ENCODE measurements at regions not wholly inside any gene's neighbourhood (a gene's known extent, or its start where the extent isn't known, plus 50 kb on each side); places are given as distances from the start of the nearest gene placed in this dataset.

DNA sequence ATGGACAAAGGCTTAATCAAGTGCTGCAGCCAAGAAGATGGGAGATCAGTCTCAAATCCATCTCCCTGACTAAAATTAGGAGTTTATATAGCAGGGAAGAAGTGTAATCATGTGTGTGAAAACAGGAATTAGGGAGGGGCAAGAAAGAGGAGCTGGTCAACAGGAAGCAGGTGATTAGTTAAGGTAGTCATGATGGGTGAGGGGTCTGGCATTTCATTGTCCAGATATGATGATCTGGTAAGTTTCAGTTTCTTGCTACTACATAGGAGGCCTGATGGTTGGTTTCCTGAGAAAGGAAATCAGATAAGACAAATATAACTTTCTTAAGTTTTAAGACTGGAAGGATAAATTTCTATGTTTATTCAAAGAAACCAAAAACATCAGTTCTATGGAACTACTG, 455.6 kb upstream of the GRAMD2B start:
- peaks cover 13% of the 10 kb centered on the region for H3K4me1 ChIP-seq
- no peaks in the 10 kb centered on the region for H3K36me3 Mint-ChIP-seq
- H3K27me3 Mint-ChIP-seq (ENCODE audit: insufficient read depth, low read depth): peaks cover 5% of the 10 kb centered on the region

DNA sequence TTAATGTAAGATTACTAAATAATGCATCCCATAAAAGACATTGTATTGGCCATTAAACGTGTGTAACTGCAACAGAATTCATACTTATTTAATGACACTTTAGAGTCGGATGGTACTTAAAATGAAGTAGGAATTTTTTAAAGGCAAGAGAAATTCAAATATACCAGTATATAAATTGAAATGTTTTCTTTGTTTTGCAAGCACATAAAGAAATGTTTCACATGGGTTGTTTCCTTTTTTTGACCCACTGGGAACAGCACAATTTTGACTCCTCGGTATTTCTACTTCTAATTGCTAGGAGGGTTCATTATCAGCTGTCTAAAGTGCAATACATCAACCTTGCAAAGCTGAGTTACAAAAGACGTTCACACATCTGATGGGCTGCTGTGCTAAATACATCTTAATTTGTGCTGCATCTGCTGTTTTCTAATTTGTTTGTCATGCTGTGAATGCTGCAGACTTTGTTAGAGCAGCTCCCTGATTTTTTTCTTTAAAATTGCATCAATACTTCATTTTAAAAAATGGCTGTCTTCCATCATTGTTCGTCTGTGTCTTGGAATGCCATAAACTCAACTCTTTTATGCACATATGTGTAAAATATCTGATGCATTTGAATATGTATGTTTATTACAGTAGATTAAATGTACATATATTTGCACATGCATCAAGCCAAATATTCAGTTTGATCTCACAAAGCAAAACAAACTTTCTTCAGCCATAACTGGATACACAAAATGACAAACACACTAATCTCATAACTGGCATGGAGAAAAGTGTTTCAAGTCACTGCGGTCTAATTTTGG, 454.0 kb upstream of the GRAMD2B start:
- Histone ChIP-seq H3F3A (ENCODE audit: low read depth) (no peaks in the 10 kb centered on the region), H3K9ac (no peak overlapping the region), H3K27me3 (no peaks in the 10 kb centered on the region), H3K4me2 (no peak overlapping the region), H3K4me3 (no peak overlapping the region), H3K9me3 (ENCODE audit: low read depth) (no peaks in the 10 kb centered on the region), H2AFZ (replicated peaks) (no peak overlapping the region), H3K36me3 (no peaks in the 10 kb centered on the region), H3K4me1 (peaks cover 12% of the 10 kb centered on the region), H3K79me2 (ENCODE audit: low read depth) (no peaks in the 10 kb centered on the region), H4K20me1 (ENCODE audit: low read depth) (no peaks in the 10 kb centered on the region), H3K27ac (no peak overlapping the region)
- H3K27ac Mint-ChIP-seq: no peak overlapping the region
- H3K9me3 Mint-ChIP-seq: peaks cover 6% of the 10 kb centered on the region
- TF ChIP-seq, protein P1, sequence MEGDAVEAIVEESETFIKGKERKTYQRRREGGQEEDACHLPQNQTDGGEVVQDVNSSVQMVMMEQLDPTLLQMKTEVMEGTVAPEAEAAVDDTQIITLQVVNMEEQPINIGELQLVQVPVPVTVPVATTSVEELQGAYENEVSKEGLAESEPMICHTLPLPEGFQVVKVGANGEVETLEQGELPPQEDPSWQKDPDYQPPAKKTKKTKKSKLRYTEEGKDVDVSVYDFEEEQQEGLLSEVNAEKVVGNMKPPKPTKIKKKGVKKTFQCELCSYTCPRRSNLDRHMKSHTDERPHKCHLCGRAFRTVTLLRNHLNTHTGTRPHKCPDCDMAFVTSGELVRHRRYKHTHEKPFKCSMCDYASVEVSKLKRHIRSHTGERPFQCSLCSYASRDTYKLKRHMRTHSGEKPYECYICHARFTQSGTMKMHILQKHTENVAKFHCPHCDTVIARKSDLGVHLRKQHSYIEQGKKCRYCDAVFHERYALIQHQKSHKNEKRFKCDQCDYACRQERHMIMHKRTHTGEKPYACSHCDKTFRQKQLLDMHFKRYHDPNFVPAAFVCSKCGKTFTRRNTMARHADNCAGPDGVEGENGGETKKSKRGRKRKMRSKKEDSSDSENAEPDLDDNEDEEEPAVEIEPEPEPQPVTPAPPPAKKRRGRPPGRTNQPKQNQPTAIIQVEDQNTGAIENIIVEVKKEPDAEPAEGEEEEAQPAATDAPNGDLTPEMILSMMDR (IDR thresholded peaks at IDR 0.05): no peak
- no peak for TF ChIP-seq EZH2 (IDR thresholded peaks at IDR 0.05)
- no peak for TF ChIP-seq EZH2phosphoT487 (IDR thresholded peaks at IDR 0.05)
- peaks cover 27% of the 10 kb centered on the region for H3K4me1 Mint-ChIP-seq
- no peaks in the 10 kb centered on the region for H3K36me3 Mint-ChIP-seq
- peaks cover 5% of the 10 kb centered on the region for H3K27me3 Mint-ChIP-seq (ENCODE audit: insufficient read depth, low read depth)
- H3K4me3 Mint-ChIP-seq: no peak overlapping the region
- DNase-seq (ENCODE audit: low spot score): no peak

More for the DNA sequence above, 455.6 kb upstream of the GRAMD2B start:
- no peak overlapping the region for H3K4me3 ChIP-seq
- H3K36me3 ChIP-seq: no peaks in the 10 kb centered on the region
- no peaks in the 10 kb centered on the region for H3K9me3 ChIP-seq (ENCODE audit: low read depth)
- peaks cover 6% of the 10 kb centered on the region for H3K9me3 Mint-ChIP-seq
- H3K4me3 Mint-ChIP-seq: no peak overlapping the region
- no peaks in the 10 kb centered on the region for H3K27me3 ChIP-seq
- no peak overlapping the region for H2AFZ ChIP-seq (replicated peaks)
- no peak for TF ChIP-seq EZH2 (IDR thresholded peaks at IDR 0.05)
- TF ChIP-seq EZH2phosphoT487 (IDR thresholded peaks at IDR 0.05): no peak
- TF ChIP-seq, protein P1 (IDR thresholded peaks at IDR 0.05): no peak
- H3K27ac ChIP-seq: no peak overlapping the region
- H4K20me1 ChIP-seq (ENCODE audit: low read depth): no peaks in the 10 kb centered on the region
- DNase-seq (ENCODE audit: low spot score): no peak
- no peaks in the 10 kb centered on the region for H3F3A ChIP-seq (ENCODE audit: low read depth)
- no peak overlapping the region for H3K27ac Mint-ChIP-seq
- no peak overlapping the region for H3K9ac ChIP-seq
- H3K79me2 ChIP-seq (ENCODE audit: low read depth): no peaks in the 10 kb centered on the region
- peaks cover 19% of the 10 kb centered on the region for H3K4me1 Mint-ChIP-seq
- no peak overlapping the region for H3K4me2 ChIP-seq

DNA sequence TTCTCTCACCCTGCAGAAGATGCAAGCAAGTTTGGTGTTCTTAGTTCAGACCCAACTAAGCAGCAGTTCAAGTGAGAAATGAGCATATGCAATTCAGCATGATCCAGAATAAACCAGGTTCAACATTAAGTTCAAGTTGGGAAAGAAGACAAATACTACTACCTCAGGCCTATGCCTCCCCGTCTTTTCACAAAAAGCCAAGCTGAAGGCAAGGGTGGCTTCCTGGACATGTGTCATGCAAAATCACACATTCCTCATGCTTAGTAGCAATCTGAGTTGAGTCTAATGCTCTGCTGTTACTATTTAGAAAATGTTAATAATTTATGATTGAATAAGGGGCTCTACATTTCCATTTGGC, 453.4 kb upstream of the GRAMD2B start:
- no peak overlapping the region for H3K4me3 Mint-ChIP-seq
- TF ChIP-seq EZH2phosphoT487 (IDR thresholded peaks at IDR 0.05): no peak
- TF ChIP-seq, protein P1 (IDR thresholded peaks at IDR 0.05): no peak
- TF ChIP-seq EZH2 (IDR thresholded peaks at IDR 0.05): no peak
- Histone ChIP-seq H3K79me2 (ENCODE audit: low read depth) (no peaks in the 10 kb centered on the region), H3K27me3 (no peaks in the 10 kb centered on the region), H3K27ac (no peak overlapping the region), H2AFZ (replicated peaks) (no peak overlapping the region), H3K4me3 (no peak overlapping the region), H3K36me3 (no peaks in the 10 kb centered on the region), H3K4me1 (peaks cover 12% of the 10 kb centered on the region), H3K9me3 (ENCODE audit: low read depth) (no peaks in the 10 kb centered on the region), H4K20me1 (ENCODE audit: low read depth) (no peaks in the 10 kb centered on the region), H3K4me2 (no peak overlapping the region), H3F3A (ENCODE audit: low read depth) (no peaks in the 10 kb centered on the region), H3K9ac (no peak overlapping the region)
- H3K36me3 Mint-ChIP-seq: no peaks in the 10 kb centered on the region
- DNase-seq (ENCODE audit: low spot score): no peak
- peaks cover 5% of the 10 kb centered on the region for H3K27me3 Mint-ChIP-seq (ENCODE audit: insufficient read depth, low read depth)
- H3K27ac Mint-ChIP-seq: peak overlapping the region; percentile 0
- peaks cover 4% of the 10 kb centered on the region for H3K9me3 Mint-ChIP-seq
- H3K4me1 Mint-ChIP-seq: peaks cover 32% of the 10 kb centered on the region
